Activated gamma-delta T cell treated with Interleukin-2 at 50 U/mL for 16 hours (primary cell): ENCODE measurements at regions not wholly inside any gene's neighbourhood (a gene's known extent, or its start where the extent isn't known, plus 50 kb on each side); places are given as distances from the start of the nearest gene placed in this dataset.
"Not testable (repeated sequence)": the region's sequence is repeated elsewhere in the genome, so short reads cannot be mapped to it uniquely, and the experiment has no call there.

Source experiments
- DNase-seq: peaks from one replicate; pipeline ENCODE4 v3.0.0-alpha.2; 2020

DNA sequence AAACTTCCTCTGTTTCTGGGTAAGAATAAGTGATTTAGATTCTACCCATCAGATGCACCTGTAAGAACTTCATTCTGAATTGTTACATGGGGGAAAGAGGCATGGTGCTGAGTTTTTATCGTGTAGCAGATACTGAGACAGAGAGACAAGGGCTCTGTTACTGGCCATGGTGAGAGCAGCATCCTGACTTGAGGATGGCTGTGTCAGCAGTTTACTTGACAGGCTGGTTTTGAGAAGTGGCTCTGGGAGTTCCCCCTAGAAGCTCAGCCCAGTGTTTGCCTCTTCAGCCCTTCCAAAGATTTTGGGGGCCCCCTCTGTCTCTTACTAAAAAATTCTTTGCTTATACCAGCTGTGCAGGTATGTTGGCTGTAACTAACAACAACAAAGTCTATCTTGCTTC, 510.5 kb downstream of the LRRC70 start:
- no peak for DNase-seq

- no peak for DNase-seq
These were observed 506.9 kb downstream of the LRRC70 start for GRCh38 chr5:63085561-63085960.

GRCh38 chr5:63083689-63084088, 505.1 kb downstream of the LRRC70 start:
- DNase-seq: not testable (repeated sequence)

DNA sequence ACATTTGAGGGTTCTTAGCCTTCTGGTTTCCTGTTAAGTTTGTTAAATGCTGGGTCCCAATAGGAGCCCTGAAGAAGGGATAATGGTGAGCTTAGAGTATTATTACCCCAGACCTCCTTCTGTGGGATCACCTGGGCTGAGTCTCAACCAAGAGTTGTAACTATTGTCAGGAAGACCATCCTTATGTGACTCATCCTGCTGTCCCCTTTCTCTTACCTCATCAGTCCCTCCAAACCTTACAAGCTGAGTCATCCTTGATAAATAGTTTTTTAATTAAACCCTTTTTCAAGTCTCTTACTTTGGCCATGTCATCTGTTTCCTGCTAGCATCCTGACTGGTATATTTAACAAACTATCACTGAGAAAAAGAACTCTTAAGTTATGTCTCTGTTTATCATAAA, 502.8 kb downstream of the LRRC70 start:
- no peak for DNase-seq

DNA sequence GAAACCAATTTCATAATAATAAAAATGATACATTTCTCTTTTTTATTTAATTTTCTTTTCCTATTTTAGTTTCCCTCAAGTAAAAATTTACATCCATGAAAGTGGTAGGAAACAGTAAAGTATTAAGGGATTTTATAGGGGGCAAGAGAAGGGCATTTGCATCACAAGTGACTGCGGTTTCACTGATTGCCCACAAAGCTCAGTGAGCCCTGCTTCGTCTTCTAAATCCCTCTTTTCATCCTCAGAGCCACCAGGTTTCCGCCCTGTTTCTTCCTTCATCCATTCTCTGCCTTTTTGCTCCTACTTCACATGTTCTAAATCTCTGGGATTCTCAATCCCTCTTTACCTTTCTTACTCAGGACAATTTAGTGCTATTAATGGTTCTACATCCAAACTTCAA, 491.4 kb downstream of the LRRC70 start:
- no peak for DNase-seq

DNA sequence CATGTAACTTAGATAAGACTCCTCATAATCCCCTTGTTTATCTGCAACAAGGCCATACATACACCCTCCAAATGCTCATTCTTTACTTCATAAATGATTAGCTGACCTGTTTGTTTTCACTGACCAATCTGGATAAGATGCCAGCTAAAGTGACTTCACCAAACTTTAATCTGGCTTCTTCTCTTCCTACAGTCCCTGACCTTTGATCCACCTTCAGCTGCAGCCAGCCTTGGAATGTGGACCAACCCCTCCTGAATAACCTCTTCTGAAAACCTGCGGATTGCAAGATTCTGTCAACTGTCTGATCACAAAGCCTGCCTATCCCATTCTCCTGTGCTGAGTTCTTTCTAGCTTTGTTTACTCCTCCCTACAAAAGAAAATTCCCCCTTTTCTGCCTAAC, 476.8 kb downstream of the LRRC70 start:
- DNase-seq: no peak

GRCh38 chr5:63053019-63053638, 474.5 kb downstream of the LRRC70 start:
- DNase-seq: no peak

GRCh38 chr5:63050916-63051315, 472.3 kb downstream of the LRRC70 start:
- DNase-seq: no peak

DNA sequence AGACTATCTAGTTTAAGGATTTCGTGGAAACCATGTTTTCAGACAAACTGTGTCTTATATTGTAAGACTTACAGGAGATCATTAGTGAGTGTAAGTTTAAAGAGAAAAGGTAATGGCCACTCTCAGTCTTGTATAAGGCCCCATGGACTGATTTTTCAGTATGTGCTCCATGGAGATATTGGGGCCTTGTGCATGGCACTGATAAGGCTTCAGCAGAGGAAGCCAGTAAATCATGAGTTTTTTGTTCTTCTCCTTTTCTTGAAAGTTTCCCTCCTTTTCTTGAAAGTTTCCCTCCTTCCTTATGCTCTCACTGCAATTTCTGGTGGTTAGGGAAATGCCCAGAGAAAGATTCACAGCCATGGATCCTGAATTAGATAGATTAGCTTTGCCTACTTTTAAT, 471.3 kb downstream of the LRRC70 start:
- DNase-seq: no peak

DNA sequence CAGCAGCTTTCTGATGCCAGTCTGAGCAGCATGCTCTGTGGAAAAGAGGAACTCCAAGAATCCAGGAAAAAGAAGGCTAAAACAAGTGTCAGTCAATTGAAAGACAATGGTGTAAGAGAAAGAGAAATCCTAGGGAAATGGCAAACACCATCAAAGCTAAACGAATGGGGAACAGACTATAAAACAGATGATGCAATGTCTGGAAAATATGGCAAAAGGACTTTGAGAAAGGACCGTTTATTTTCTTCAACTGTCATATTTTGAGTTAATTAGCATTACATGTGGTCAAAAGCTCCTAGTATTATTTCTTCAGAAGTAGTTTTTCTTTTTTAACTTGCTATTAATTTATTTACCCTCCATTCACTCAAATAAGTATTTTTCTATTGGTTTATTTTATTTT, 465.2 kb downstream of the LRRC70 start:
- no peak for DNase-seq

GRCh38 chr5:63032343-63032742, 453.7 kb downstream of the LRRC70 start:
- no peak for DNase-seq

DNA sequence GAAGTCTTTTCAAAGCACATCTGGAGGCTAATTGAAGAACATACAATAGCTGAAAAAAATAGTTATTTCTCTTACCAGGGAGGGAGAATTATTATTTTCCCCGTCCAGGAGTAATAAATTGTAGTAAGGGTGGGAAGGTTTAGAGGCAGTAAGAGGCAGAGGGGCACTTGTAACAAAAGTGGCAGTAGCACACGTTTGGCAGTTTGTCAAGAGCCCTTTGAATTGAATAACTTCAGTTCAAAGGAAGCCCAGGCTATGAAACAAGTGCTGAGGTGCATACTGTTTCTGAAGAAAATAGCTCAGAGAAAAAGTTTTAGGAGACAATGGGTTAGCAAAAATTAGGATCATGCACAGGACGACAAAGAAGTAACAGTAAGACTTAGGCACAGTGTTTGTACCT, 451.3 kb downstream of the LRRC70 start:
- no peak for DNase-seq

DNA sequence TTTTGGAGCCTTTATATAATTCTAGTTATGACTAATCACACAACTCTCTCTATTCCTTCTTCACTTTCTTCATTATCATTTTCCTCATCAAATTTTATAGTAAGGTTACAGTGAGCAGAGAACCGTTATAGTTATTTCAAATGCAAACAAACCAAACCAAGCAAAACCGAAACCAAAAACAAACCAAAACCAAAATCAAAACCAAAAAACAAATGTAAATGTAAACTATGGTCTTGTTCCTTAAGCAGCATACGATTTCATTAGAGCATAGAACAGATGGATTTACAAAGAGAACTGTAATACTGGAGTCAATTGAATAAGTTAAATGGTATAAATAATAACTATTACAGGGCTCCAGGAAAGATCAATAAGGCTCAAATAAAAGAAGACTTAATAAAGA, 447.1 kb downstream of the LRRC70 start:
- DNase-seq: no peak

GRCh38 chr5:63022403-63022802, 443.8 kb downstream of the LRRC70 start:
- no peak for DNase-seq

DNA sequence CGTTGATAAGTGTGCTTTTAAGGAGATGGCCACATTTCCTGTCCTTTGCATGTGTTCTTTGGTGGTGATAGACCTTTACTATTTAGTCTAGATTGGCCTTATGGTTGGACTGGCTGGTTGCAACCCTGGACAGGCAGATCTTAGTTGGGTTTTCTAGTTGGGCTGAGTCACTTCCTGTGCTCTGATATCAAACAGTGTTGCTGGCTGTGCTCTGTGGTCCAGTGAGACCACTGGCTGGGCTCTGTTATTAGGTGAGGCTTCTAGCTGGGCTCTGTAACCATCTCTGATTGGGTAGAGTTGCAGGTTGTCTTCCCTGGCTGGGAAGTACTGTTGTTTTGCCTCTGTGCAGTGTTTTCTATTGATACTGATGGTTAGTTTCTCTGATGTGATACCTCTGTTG, 432.5 kb downstream of the LRRC70 start:
- no peak for DNase-seq

DNA sequence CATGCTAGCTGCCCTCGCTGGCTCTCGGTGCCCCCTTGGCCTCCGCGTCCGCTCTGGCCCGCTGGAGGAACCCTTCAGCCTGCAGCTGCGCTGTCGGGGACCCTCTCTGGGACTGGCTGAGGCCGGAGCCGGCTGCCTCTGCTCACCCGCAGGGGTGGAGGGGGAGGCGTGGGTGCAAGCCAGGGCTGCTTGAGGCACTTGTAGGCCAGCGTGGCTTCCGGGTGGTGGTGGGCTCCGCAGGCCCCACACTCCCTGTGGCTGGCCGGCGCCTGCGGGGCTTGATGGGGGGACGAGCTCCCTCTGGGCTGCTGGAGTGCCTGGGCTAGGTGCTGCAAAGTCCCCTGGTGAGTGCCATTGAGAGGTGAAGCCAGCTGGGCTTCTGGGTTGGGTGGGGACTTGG, 429.6 kb downstream of the LRRC70 start:
- DNase-seq: no peak

GRCh38 chr5:62994842-62995241, 416.2 kb downstream of the LRRC70 start:
- not testable (repeated sequence) for DNase-seq

DNA sequence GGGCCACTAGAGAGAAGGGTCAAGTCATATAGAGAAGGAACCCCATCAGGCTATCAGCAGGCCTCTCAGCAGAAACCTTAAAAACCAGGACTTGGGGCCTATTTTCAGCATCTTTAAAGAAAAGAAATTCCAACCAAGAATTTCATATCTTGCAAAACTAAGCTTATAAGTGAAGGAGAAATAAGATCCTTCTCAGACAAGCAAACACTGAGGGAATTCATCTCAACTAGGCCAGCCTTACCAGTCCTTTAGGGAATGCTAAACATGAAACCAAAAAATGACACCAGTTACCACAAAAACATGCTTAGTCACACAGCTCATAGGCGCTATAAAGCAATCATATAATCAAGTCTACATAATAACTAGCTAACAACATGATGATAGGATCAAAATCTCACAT, 407.1 kb downstream of the LRRC70 start:
- DNase-seq: no peak

- DNase-seq: no peak
These were observed 403.7 kb downstream of the LRRC70 start for GRCh38 chr5:62982348-62982747.

GRCh38 chr5:62980884-62981283, 402.3 kb downstream of the LRRC70 start:
- no peak for DNase-seq

- DNase-seq: no peak
These were observed 400.9 kb downstream of the LRRC70 start for GRCh38 chr5:62979472-62979871.

DNA sequence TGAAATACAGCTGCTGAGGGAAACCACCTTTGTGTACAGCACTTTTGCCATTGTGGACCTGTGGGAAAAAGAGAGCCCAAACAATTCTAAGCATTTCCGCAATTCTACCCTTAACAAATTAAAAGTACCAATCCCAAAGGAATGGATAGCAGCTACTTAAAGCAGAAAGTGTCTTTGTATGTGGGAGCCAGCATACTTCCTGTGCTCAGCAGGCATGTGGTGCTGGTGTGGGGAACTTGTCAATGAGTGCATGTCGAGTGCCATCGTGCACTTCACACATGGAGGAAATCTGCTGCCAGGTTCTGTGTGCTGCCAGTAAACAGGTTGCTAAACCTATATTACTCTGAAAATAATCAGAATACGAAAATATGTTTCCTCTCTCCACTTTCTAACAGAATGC, 399.0 kb downstream of the LRRC70 start:
- DNase-seq: no peak

DNA sequence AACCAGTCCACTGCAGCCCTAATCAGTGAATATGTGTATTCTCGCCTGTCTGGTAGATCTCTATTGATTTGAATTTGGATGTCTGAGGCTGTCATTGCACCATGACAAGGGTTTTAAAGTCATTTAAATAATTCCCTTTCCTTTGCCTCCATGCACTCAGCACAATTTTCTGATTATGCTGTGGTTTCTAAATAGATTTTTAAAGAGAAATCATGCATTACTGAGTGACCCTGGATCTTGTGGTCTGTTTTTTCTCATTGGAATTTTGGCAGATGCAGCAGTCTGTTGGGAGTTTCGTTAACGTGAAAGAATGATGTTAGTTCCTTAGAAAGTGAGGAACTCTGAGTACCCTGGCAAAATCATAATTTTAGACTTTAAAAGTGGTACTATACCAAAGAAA, 396.0 kb downstream of the LRRC70 start:
- DNase-seq: no peak

DNA sequence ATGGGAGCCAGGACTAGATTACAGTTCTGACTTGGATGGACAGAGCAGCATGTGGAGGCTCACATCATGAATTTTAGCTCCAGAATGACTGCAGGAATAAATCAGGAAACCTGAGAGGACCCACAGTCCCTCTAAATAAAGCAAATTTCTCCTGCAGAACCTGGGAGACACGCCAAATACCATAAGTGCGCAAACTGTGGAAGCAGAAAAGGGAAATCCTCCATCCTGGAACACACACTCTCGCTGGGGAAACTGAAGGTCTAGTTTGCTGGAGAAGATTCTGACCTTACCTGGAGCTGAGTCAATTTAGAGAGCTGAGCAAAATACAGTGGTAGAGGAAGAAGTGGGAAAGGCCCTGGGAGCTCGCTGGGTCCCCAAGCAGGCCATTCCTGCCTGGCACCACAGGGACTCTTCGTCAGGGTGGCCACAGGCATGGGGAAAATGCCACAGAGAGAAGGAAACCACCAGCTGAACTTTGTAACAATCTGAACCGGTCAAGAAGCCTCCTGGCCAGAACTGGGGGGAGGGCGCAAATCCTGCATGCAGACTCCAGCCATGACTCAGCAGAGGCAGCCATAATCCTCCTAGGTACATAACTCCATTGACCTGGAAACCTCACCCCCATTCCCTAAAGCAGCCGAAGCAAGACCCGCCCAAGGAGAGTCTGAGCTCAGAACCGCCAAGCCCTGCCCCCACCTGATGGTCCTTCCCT, 390.9 kb downstream of the LRRC70 start:
- DNase-seq: no peak

- no peak for DNase-seq
These were observed 385.8 kb downstream of the LRRC70 start for GRCh38 chr5:62964428-62964827.
